Natural killer cell (primary cell): ENCODE measurements at regions not wholly inside any gene's neighbourhood (a gene's known extent, or its start where the extent isn't known, plus 50 kb on each side); places are given as distances from the start of the nearest gene placed in this dataset.

Experiments used
- ATAC-seq, 3 donors: fragments of 150-1000 bp in 2 of 3; fragments of 200-7000 bp in 1 of 3; cut with Tn5 transposase; 1 replicate in 1 of 3; 2 replicates in 2 of 3; pipeline ENCODE4 v1.10.0; 2021; ENCODE audit warnings: mild to moderate bottlenecking in 2 of 3, moderate library complexity in 2 of 3
- DNase-seq, 2 donors: peaks; one replicate each; pipeline versions ENCODE4 v3.0.0 to v3.0.0-alpha.2; 2013 to 2021; ENCODE audit warnings: mixed read lengths in 1 of 2
- H3K27ac ChIP-seq: one replicate; pipeline ENCODE4 v1.5.1; 2013; ENCODE audit warnings: mild to moderate bottlenecking, low read length
- H3K27me3 ChIP-seq: one replicate; pipeline ENCODE4 v1.6.1; 2013; ENCODE audit warnings: low read length; ENCODE audit not compliant: control insufficient read depth, insufficient read depth
- H3K36me3 ChIP-seq: one replicate; pipeline ENCODE4 v1.6.1; 2013; ENCODE audit warnings: low read length; ENCODE audit not compliant: control insufficient read depth, insufficient read depth
- H3K4me1 ChIP-seq: one replicate; pipeline ENCODE4 v1.6.1; 2013; ENCODE audit warnings: low read length; ENCODE audit not compliant: control insufficient read depth, insufficient read depth
- H3K4me3 ChIP-seq: one replicate; pipeline ENCODE4 v1.5.1; 2013; ENCODE audit warnings: low read length
- H3K9me3 ChIP-seq: one replicate; pipeline ENCODE4 v1.6.1; 2013; ENCODE audit warnings: low read length; ENCODE audit not compliant: control insufficient read depth, insufficient read depth
- H3K27ac Mint-ChIP-seq, 2 donors: one replicate each; pipeline ENCODE4 v1.8.0; 2022; ENCODE audit warnings: mild to moderate bottlenecking in 2 of 2, mixed read lengths in 2 of 2, moderate library complexity in 1 of 2
- H3K27me3 Mint-ChIP-seq, 2 donors: one replicate each; pipeline ENCODE4 v1.8.0; 2022; ENCODE audit warnings: low read depth in 2 of 2, mixed read lengths in 2 of 2
- H3K36me3 Mint-ChIP-seq: one replicate; pipeline ENCODE4 v1.8.0; 2022; ENCODE audit warnings: mixed read lengths
- H3K4me1 Mint-ChIP-seq, 2 donors: one replicate each; pipeline ENCODE4 v1.8.0; 2022; ENCODE audit warnings: mixed read lengths in 2 of 2
- H3K4me3 Mint-ChIP-seq: one replicate; pipeline ENCODE4 v1.8.0; 2022; ENCODE audit warnings: mild to moderate bottlenecking, moderate library complexity, mixed read lengths
- H3K9me3 Mint-ChIP-seq, 2 donors: one replicate each; pipeline ENCODE4 v1.8.0; 2022; ENCODE audit warnings: mixed read lengths in 2 of 2
- CTCF ChIP-seq: fragments of 200-600 bp; IDR thresholded peaks from one replicate; pipeline ENCODE4 v1.8.0; 2022; ENCODE audit warnings: antibody characterized with exemption
- WGBS: methylation state at CpG from one replicate; pipeline ENCODE4 v1.1.7; 2013; ENCODE audit warnings: missing lambda C conversion rate; ENCODE audit not compliant: insufficient coverage; 5-methylcytosine and 5-hydroxymethylcytosine counted together
- intact Hi-C: fragments of 100-400 bp; cut with micrococcal nuclease; formaldehyde crosslinking; loops from one replicate; pipeline ENCODE4 v1.14.2; 2022

- Mint-ChIP-seq H3K4me3 (no peak overlapping the region), H3K4me1 (peaks cover 40 to 46% of the 10 kb centered on the region in 2 donors), H3K36me3 (no peaks in the 10 kb centered on the region), H3K9me3 (peaks cover 0 to 4% of the 10 kb centered on the region in 2 donors), H3K27ac (peak overlapping the region in 1 of 2 donors; percentile 43), H3K27me3 (peaks cover 14 to 15% of the 10 kb centered on the region in 2 donors)
- TF ChIP-seq CTCF: no peak
- Histone ChIP-seq H3K9me3 (no peaks in the 10 kb centered on the region), H3K27ac (no peak overlapping the region), H3K4me3 (no peak overlapping the region), H3K36me3 (no peaks in the 10 kb centered on the region), H3K27me3 (no peaks in the 10 kb centered on the region), H3K4me1 (peaks cover 27% of the 10 kb centered on the region)
- intact Hi-C loops: loop anchor here (1.0 to 5.0 kb wide), 4 partner anchors 241 to 487 kb away; partner anchors contain the start of gene IFNGR1
- WGBS: 69% methylated on average over 4 of the region's 5 CpGs
- ATAC-seq (no peak), DNase-seq (no peak)
These were observed 162.3 kb upstream of the TNFAIP3 start for GRCh38 chr6:137704802-137705159.

- Mint-ChIP-seq H3K4me3 (no peak overlapping the region), H3K27me3 (peaks cover 14 to 15% of the 10 kb centered on the region in 2 donors), H3K9me3 (peaks cover 0 to 4% of the 10 kb centered on the region in 2 donors), H3K36me3 (no peaks in the 10 kb centered on the region), H3K4me1 (peaks cover 47 to 52% of the 10 kb centered on the region in 2 donors), H3K27ac (peak overlapping the region; percentile 43 to 96)
- H3K4me3 ChIP-seq: no peak overlapping the region
- WGBS: 55% methylated on average over 10 of the region's 11 CpGs
- intact Hi-C loops: loop anchor here (1.0 to 5.0 kb wide), 4 partner anchors 240 to 488 kb away; partner anchors contain the start of gene IFNGR1
- H3K27ac ChIP-seq: no peak overlapping the region
- peak; percentile 93 for TF ChIP-seq CTCF
- peak; percentile 69 to 85 for DNase-seq
- peak; percentile 48 to 65 (median 50) for ATAC-seq
- H3K9me3 ChIP-seq: no peaks in the 10 kb centered on the region
- no peaks in the 10 kb centered on the region for H3K27me3 ChIP-seq
- H3K4me1 ChIP-seq: peaks cover 29% of the 10 kb centered on the region
- no peaks in the 10 kb centered on the region for H3K36me3 ChIP-seq
These were observed 161.6 kb upstream of the TNFAIP3 start for GRCh38 chr6:137705160-137706082.

GRCh38 chr6:137706083-137706750, 160.8 kb upstream of the TNFAIP3 start:
- H3K27me3 Mint-ChIP-seq: peaks cover 6 to 15% of the 10 kb centered on the region in 2 donors
- H3K36me3 ChIP-seq: no peaks in the 10 kb centered on the region
- H3K4me1 Mint-ChIP-seq: peaks cover 52 to 54% of the 10 kb centered on the region in 2 donors

More at GRCh38 chr6:137706083-137706750, 160.8 kb upstream of the TNFAIP3 start:
- 62% methylated on average over 10 of the region's 10 CpGs for WGBS
- no peak for ATAC-seq
- H3K9me3 ChIP-seq: no peaks in the 10 kb centered on the region
- no peak for DNase-seq
- H3K4me1 ChIP-seq: peaks cover 34% of the 10 kb centered on the region
- H3K27ac ChIP-seq: no peak overlapping the region
- Mint-ChIP-seq H3K4me3 (no peak overlapping the region), H3K27ac (peak overlapping the region; percentile 91 to 96), H3K36me3 (no peaks in the 10 kb centered on the region), H3K9me3 (peaks cover 0 to 6% of the 10 kb centered on the region in 2 donors)
- H3K27me3 ChIP-seq: no peaks in the 10 kb centered on the region
- TF ChIP-seq CTCF: no peak
- intact Hi-C loops: loop anchor here (5.0 kb wide), 1 partner anchor 489 kb away; the partner anchor contains the start of gene IFNGR1
- no peak overlapping the region for H3K4me3 ChIP-seq
